Gastrocnemius medialis (tissue), 4 donors: ENCODE measurements at regions not wholly inside any gene's neighbourhood (a gene's known extent, or its start where the extent isn't known, plus 50 kb on each side); places are given as distances from the start of the nearest gene placed in this dataset.

Experiments
- ATAC-seq, 2 donors: fragments of 150-250 bp; one replicate each; pipeline ENCODE4 v1.9.1; 2016
- DNase-seq, 2 donors: peaks; one replicate each; pipeline ENCODE4 v3.0.0-alpha.2; 2019
- H3K27ac ChIP-seq, 4 donors: fragments of 200-600 bp; sonication (generic); 1 replicate in 1 of 4; 2 replicates in 3 of 4; pipeline ENCODE4 v1.5.1; 2016 to 2018; ENCODE audit warnings: mild to moderate bottlenecking in 2 of 4, moderate library complexity in 1 of 4
- H3K27me3 ChIP-seq, 3 donors: fragments of 200-600 bp; sonication (generic) in 2 of 3; 1 replicate in 1 of 3; 2 replicates in 2 of 3; pipeline versions ENCODE4 v1.5.1 to v1.6.0; 2016 to 2019; ENCODE audit warnings: mild to moderate bottlenecking in 1 of 3, moderate library complexity in 1 of 3
- H3K36me3 ChIP-seq, 2 donors: fragments of 200-600 bp; sonication (generic) in 1 of 2; one replicate each; pipeline ENCODE4 v1.5.1; 2017 to 2018
- H3K4me1 ChIP-seq, 2 donors: fragments of 200-600 bp; sonication (generic) in 1 of 2; one replicate each; pipeline ENCODE4 v1.5.1; 2016 to 2017; ENCODE audit warnings: mild to moderate bottlenecking in 2 of 2
- H3K4me3 ChIP-seq, 4 donors: fragments of 200-600 bp; sonication (generic) in 3 of 4; 1 replicate in 1 of 4; 2 replicates in 3 of 4; pipeline ENCODE4 v1.5.1; 2016 to 2019; ENCODE audit warnings: mild to moderate bottlenecking in 2 of 4
- H3K9me3 ChIP-seq, 3 donors: fragments of 200-600 bp; sonication (generic) in 2 of 3; 1 replicate in 1 of 3; 2 replicates in 2 of 3; pipeline ENCODE4 v1.5.1; 2016 to 2019
- CTCF ChIP-seq, 5 experiments: fragments of 450-650 bp in 3 of 5; fragments of 200-600 bp in 2 of 5; sonication (generic) in 2 of 5; IDR thresholded peaks in 4 of 5; conservative IDR thresholded peaks in 1 of 5; 1 replicate in 4 of 5; 2 replicates in 1 of 5; pipeline ENCODE4 v1.5.1; 2016 to 2019; ENCODE audit warnings: antibody characterized with exemption in 5 of 5, mild to moderate bottlenecking in 3 of 5, moderate library complexity in 3 of 5
- POLR2A ChIP-seq, 2 donors: fragments of 450-650 bp; IDR thresholded peaks; one replicate each; pipeline ENCODE4 v1.6.1; 2017; ENCODE audit warnings: antibody characterized with exemption in 2 of 2, mild to moderate bottlenecking in 2 of 2, moderate library complexity in 2 of 2
- in situ Hi-C, 4 donors: fragments of 200-750 bp; cut with MboI; loops; one replicate each; pipeline versions ENCODE4 v1.15.0 to v1.8.0; 2017; ENCODE audit warnings: low sequenced_read_pairs in 4 of 4
- intact Hi-C: fragments of 100-400 bp; cut with DNase I; formaldehyde crosslinking; loops from one replicate; pipeline ENCODE4 v1.15.1; 2023; ENCODE audit warnings: low total_unique reads

- in situ Hi-C loops (no loop called here), intact Hi-C loops (no loop called here)
- TF ChIP-seq CTCF (IDR thresholded peaks at IDR 0.05 in 4 of 5, conservative IDR thresholded peaks at IDR 0.05 in 1 of 5), result no peak
- TF ChIP-seq POLR2A (IDR thresholded peaks at IDR 0.05), result no peak
- DNase-seq (no peak), ATAC-seq (no peak)
- Histone ChIP-seq H3K27me3 (no peaks in the 10 kb centered on the region), H3K9me3 (no peaks in the 10 kb centered on the region), H3K4me3 (no peak overlapping the region), H3K4me1 (no peaks in the 10 kb centered on the region), H3K36me3 (no peaks in the 10 kb centered on the region), H3K27ac (no peak overlapping the region)
Measured at GRCh38 chr9:118029425-118029824, 325.2 kb downstream of the TLR4 start.

- no peak overlapping the region for H3K27ac ChIP-seq
- H3K4me1 ChIP-seq, result no peaks in the 10 kb centered on the region
- H3K27me3 ChIP-seq, result no peaks in the 10 kb centered on the region
- TF ChIP-seq POLR2A (IDR thresholded peaks at IDR 0.05), result no peak
- no peak for TF ChIP-seq CTCF (IDR thresholded peaks at IDR 0.05 in 4 of 5, conservative IDR thresholded peaks at IDR 0.05 in 1 of 5)
- intact Hi-C loops, result no loop called here
- ATAC-seq, result no peak
- H3K9me3 ChIP-seq, result no peaks in the 10 kb centered on the region
- H3K36me3 ChIP-seq, result no peaks in the 10 kb centered on the region
- in situ Hi-C loops, result no loop called here
- H3K4me3 ChIP-seq, result no peak overlapping the region
- no peak for DNase-seq
Measured at GRCh38 chr9:118034701-118035100, 330.5 kb downstream of the TLR4 start.

GRCh38 chr9:118038713-118039112, 334.5 kb downstream of the TLR4 start:
- no peaks in the 10 kb centered on the region for H3K36me3 ChIP-seq
- intact Hi-C loops (no loop called here), in situ Hi-C loops (no loop called here)
- H3K4me3 ChIP-seq, result no peak overlapping the region
- H3K4me1 ChIP-seq, result no peaks in the 10 kb centered on the region
- DNase-seq (no peak), ATAC-seq (no peak)
- no peaks in the 10 kb centered on the region for H3K27me3 ChIP-seq
- no peak for TF ChIP-seq CTCF (IDR thresholded peaks at IDR 0.05 in 4 of 5, conservative IDR thresholded peaks at IDR 0.05 in 1 of 5)
- TF ChIP-seq POLR2A (IDR thresholded peaks at IDR 0.05), result no peak
- no peak overlapping the region for H3K27ac ChIP-seq
- H3K9me3 ChIP-seq, result no peaks in the 10 kb centered on the region

- no peak for TF ChIP-seq CTCF (IDR thresholded peaks at IDR 0.05 in 4 of 5, conservative IDR thresholded peaks at IDR 0.05 in 1 of 5)
- no peak for TF ChIP-seq POLR2A (IDR thresholded peaks at IDR 0.05)
- Histone ChIP-seq H3K9me3 (no peaks in the 10 kb centered on the region), H3K36me3 (no peaks in the 10 kb centered on the region), H3K27ac (no peak overlapping the region), H3K4me3 (no peak overlapping the region), H3K27me3 (no peaks in the 10 kb centered on the region), H3K4me1 (no peaks in the 10 kb centered on the region)
- ATAC-seq (no peak), DNase-seq (no peak)
- in situ Hi-C loops, result no loop called here
- intact Hi-C loops, result no loop called here
Measured at GRCh38 chr9:118058227-118058626, 354.0 kb downstream of the TLR4 start.

- Histone ChIP-seq H3K4me1 (no peaks in the 10 kb centered on the region), H3K9me3 (no peaks in the 10 kb centered on the region), H3K36me3 (no peaks in the 10 kb centered on the region), H3K4me3 (no peak overlapping the region), H3K27me3 (no peaks in the 10 kb centered on the region), H3K27ac (no peak overlapping the region)
- TF ChIP-seq POLR2A (IDR thresholded peaks at IDR 0.05), result no peak
- no peak for TF ChIP-seq CTCF (IDR thresholded peaks at IDR 0.05 in 4 of 5, conservative IDR thresholded peaks at IDR 0.05 in 1 of 5)
- no peak for DNase-seq
- in situ Hi-C loops (no loop called here), intact Hi-C loops (no loop called here)
- ATAC-seq, result no peak
Measured at GRCh38 chr9:118059484-118060278, 355.5 kb downstream of the TLR4 start.
